Amniotic epithelial cell (primary cell): ENCODE measurements at regions not wholly inside any gene's neighbourhood (a gene's known extent, or its start where the extent isn't known, plus 50 kb on each side); places are given as distances from the start of the nearest gene placed in this dataset.
A peak's percentile ranks its signal among the peaks of the same experiment; 100 is the strongest.
"Not testable (repeated sequence)": the region's sequence is repeated elsewhere in the genome, so short reads cannot be mapped to it uniquely, and the experiment has no call there.

Experiments used
- DNase-seq: peaks from one replicate; pipeline ENCODE4 v3.0.0-alpha.2; 2010; ENCODE audit warnings: low read depth

DNA sequence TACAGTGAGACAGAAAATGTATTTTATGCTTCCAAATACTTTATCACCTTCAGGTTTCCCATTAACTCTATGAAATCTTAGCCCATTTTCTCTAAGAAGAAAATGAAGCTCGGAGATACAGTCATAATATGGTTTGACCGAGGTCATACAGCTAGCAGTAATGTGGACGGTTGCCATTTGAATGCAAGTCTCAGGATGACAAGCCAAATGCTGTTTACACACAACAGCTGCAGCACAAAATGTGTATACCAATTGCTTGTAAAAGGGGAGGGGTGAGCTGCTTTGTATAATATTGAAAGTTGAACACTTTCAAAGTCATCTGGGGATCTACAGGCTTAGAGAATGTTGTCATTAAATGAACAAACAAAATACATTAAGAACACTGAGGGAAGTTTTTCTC is 93.8 kb upstream of the FSIP2 start:
- no peak for DNase-seq

- DNase-seq: no peak
Observed at GRCh38 chr2:185645529-185645928, 93.1 kb upstream of the FSIP2 start.

- peak; percentile 85 for DNase-seq
Observed at GRCh38 chr2:185658750-185659149, 79.9 kb upstream of the FSIP2 start.

GRCh38 chr2:185663811-185664210 is 74.8 kb upstream of the FSIP2 start:
- DNase-seq: no peak

DNA sequence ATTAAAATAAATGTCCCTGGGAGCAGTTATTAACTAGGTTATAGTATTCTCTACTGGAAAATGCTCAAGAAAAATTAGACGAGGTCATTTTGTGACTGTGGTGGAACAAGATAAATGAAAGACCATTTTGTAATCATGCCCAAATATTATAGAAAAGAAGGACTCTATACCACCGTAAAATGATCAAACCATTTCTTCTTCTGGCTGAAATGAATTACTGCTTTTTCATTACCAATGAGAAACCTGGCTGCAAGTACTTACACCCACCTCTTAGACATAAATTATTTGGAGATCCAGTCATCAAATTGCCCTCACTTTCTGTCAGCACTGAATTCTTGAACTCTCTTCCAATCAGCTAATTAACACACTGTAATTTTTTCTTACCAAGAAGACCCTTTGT is 74.2 kb upstream of the FSIP2 start:
- DNase-seq: no peak

GRCh38 chr2:185665251-185665814 is 73.3 kb upstream of the FSIP2 start:
- no peak for DNase-seq

- no peak for DNase-seq
Observed at GRCh38 chr2:185667452-185667851, 71.2 kb upstream of the FSIP2 start.

GRCh38 chr2:185668710-185669109 is 69.9 kb upstream of the FSIP2 start:
- peak; percentile 55 for DNase-seq

DNA sequence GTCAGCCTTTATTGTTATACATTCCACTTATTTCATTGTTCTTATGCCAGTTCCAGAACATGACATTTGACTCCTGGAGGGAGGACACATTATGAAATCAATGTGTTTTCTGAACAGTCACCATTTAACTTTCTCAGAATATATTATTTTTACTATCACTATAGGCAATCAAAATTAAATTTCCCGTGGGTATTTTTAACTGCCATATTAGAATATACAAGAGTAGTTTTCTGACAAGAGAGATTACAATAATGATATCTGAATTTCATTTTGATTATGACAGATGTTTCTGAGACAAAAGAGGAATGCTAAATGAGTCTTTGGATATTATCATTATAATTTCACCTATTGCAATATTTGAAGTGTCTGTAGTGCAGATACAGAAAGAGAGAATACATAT is 64.4 kb upstream of the FSIP2 start:
- DNase-seq: no peak

DNA sequence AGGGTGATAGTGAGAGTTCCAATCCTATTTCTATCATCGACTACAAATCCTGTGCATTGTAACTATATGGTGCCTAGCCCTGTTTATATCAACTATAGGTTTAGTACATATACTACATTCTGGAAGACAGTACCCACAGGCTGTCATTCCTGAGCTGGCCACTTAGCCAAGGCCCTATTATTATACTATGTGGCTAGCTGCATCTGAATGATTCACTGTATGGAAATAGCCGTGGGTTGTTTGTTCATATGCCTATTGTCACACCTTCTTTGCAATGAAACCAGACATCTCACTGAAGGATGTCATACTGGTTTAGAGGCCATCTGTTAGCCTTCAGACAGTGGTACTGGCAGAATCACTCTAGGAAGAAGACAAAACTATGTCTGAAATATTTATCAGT is 62.3 kb upstream of the FSIP2 start:
- no peak for DNase-seq

GRCh38 chr2:185687001-185687400 is 51.6 kb upstream of the FSIP2 start:
- DNase-seq: not testable (repeated sequence)

- no peak for DNase-seq
Observed at GRCh38 chr2:185687967-185688366, 50.6 kb upstream of the FSIP2 start.
